Memory B cell (primary cell): ENCODE measurements at regions not wholly inside any gene's neighbourhood (a gene's known extent, or its start where the extent isn't known, plus 50 kb on each side); places are given as distances from the start of the nearest gene placed in this dataset.
"Not testable (repeated sequence)": the region's sequence is repeated elsewhere in the genome, so short reads cannot be mapped to it uniquely, and the experiment has no call there.

ENCODE experiments used
- ATAC-seq: fragments of 150-1000 bp; cut with Tn5 transposase; 2 replicates; pipeline ENCODE4 v1.10.0; 2021; ENCODE audit warnings: low read depth, mild to moderate bottlenecking, moderate library complexity
- DNase-seq, 2 donors: peaks; one replicate each; pipeline ENCODE4 v3.0.0; 2022; ENCODE audit warnings: low spot score in 2 of 2
- H3K27ac Mint-ChIP-seq: one replicate; pipeline ENCODE4 v1.8.0; 2022; ENCODE audit warnings: mild to moderate bottlenecking, moderate library complexity, mixed read lengths
- H3K27me3 Mint-ChIP-seq: one replicate; pipeline ENCODE4 v1.8.0; 2022; ENCODE audit warnings: mixed read lengths
- H3K36me3 Mint-ChIP-seq: one replicate; pipeline ENCODE4 v1.8.0; 2022; ENCODE audit warnings: mild to moderate bottlenecking, mixed read lengths
- H3K4me1 Mint-ChIP-seq: one replicate; pipeline ENCODE4 v1.8.0; 2022; ENCODE audit warnings: mixed read lengths
- H3K4me3 Mint-ChIP-seq: one replicate; pipeline ENCODE4 v1.8.0; 2022; ENCODE audit warnings: mild to moderate bottlenecking, moderate library complexity, mixed read lengths
- H3K9me3 Mint-ChIP-seq: one replicate; pipeline ENCODE4 v1.8.0; 2022; ENCODE audit warnings: mixed read lengths

DNA sequence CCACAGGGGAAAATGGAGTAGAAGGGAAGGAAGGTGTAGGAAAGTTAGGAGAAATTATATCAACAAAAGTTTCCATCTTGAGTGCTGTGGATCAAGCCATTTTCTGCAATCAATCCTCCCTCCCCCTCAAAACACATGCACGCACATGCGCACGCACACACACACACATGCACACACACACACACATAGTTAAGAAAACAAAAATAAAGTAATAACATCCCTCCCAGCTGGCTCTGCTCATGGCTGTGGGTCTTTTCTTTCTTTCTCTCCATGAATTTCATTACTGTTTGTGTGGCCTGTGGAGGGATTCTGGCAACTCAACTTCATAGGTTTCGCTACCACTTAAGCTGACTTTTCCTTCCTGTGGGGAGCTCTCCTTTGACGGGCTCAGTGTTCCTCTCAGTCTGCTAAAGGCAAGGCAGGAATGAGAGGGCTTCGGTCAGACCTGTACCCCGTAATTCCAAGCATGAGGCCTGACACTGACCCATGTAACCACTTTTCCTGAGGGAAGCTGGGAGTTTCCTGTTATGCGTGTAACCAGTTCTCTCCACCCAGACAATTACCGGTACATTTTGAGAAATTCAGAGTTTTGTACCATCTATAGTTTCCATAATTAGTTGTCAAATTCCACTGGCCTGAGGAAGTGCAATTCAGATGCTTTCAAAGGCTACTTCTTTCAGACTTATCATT is 79.8 kb downstream of the ZNF92 start:
- DNase-seq: no peak
- Mint-ChIP-seq H3K27me3 (peaks cover 1% of the 10 kb centered on the region), H3K4me1 (peaks cover 27% of the 10 kb centered on the region), H3K27ac (no peak overlapping the region), H3K9me3 (no peaks in the 10 kb centered on the region), H3K4me3 (no peak overlapping the region), H3K36me3 (no peaks in the 10 kb centered on the region)
- ATAC-seq: no peak

DNA sequence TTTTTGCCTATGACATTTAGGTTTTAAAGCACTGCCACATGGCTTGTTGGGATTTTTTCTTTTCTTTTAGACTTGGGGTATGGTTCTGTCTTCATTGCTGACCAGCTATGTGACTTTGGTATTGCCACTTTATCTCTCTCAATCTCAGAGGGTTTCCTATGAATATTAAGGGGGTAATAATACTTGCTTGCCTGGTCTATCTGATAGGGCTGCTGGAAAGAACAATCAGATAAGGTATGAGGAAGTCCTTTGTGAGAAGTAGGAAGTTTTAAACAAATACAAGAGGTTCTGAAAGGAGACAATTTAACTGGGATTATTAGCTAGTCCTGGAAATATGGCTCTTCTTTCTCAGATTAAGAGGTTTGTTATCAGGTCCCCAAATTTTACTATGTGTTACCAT is 80.8 kb downstream of the ZNF92 start:
- no peak overlapping the region for H3K27ac Mint-ChIP-seq
- peaks cover 25% of the 10 kb centered on the region for H3K4me1 Mint-ChIP-seq
- H3K27me3 Mint-ChIP-seq: peaks cover 1% of the 10 kb centered on the region
- no peaks in the 10 kb centered on the region for H3K36me3 Mint-ChIP-seq
- H3K4me3 Mint-ChIP-seq: no peak overlapping the region
- H3K9me3 Mint-ChIP-seq: no peaks in the 10 kb centered on the region
- ATAC-seq: no peak
- DNase-seq: no peak

DNA sequence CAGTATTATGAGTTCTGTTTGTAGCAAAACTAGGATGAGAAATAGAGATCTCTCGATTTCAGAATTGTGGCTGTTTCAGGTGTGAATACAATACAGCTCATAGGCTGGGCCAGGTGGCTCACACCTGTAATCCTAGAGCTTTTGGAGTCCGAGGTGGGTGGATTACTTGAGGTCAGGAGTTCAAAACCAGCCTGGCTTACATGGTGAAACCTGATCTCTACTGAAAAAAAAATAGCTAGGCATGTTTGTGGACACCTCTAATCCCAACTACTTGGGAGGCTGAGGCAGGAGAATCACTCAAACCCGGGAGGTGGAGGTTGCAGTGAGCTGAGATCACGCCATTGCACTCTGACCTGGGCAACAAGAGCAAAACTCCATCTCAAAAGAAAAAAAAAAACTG is 81.4 kb downstream of the ZNF92 start:
- H3K27me3 Mint-ChIP-seq, H3K27ac Mint-ChIP-seq, H3K9me3 Mint-ChIP-seq, ATAC-seq, H3K36me3 Mint-ChIP-seq, DNase-seq, H3K4me3 Mint-ChIP-seq: not testable (repeated sequence)
- peaks cover 23% of the 10 kb centered on the region for H3K4me1 Mint-ChIP-seq

DNA sequence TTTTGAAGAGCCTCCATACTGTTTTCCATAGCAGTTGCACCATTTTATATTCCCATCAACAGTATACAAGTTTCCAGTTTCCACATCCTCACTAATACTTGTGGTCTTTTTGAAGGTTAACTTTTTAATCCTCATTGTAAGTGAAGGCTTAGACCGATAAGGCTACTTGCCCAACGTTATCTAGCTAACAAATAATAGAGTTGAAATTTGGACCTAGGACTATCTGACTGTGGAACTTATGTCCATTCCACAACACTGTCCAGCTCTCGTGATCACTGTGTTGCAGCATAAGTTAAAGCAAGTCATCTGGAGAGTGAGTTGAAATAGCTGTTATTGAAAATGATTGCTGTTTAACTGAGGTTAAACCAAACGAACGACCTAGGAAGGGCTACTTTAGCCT is 84.0 kb downstream of the ZNF92 start:
- Mint-ChIP-seq H3K27ac (no peak overlapping the region), H3K36me3 (no peaks in the 10 kb centered on the region), H3K4me3 (no peak overlapping the region), H3K4me1 (peaks cover 24% of the 10 kb centered on the region), H3K27me3 (no peaks in the 10 kb centered on the region), H3K9me3 (no peaks in the 10 kb centered on the region)
- no peak for DNase-seq
- no peak for ATAC-seq

DNA sequence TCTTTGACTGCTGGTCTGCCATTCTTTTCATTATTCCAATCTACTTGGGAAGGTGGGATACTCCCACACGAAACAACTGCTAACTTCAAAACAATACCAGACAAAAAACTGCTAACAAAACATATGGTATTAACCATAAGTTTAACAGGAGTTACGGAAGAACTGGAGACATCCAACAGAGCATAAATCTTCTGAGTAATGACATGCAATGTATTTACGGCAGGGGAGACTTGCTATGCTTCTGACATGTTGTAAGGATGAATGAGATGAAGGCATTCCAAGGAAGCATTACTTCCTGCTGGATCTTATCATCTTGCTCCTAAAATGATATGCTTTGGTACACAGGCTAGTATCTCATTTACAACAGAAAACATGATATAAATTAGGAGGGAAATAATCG is 85.8 kb downstream of the ZNF92 start:
- ATAC-seq (no peak), DNase-seq (no peak)
- H3K4me1 Mint-ChIP-seq: peaks cover 17% of the 10 kb centered on the region
- no peak overlapping the region for H3K4me3 Mint-ChIP-seq
- no peaks in the 10 kb centered on the region for H3K27me3 Mint-ChIP-seq
- H3K36me3 Mint-ChIP-seq: no peaks in the 10 kb centered on the region
- H3K27ac Mint-ChIP-seq: no peak overlapping the region
- no peaks in the 10 kb centered on the region for H3K9me3 Mint-ChIP-seq

DNA sequence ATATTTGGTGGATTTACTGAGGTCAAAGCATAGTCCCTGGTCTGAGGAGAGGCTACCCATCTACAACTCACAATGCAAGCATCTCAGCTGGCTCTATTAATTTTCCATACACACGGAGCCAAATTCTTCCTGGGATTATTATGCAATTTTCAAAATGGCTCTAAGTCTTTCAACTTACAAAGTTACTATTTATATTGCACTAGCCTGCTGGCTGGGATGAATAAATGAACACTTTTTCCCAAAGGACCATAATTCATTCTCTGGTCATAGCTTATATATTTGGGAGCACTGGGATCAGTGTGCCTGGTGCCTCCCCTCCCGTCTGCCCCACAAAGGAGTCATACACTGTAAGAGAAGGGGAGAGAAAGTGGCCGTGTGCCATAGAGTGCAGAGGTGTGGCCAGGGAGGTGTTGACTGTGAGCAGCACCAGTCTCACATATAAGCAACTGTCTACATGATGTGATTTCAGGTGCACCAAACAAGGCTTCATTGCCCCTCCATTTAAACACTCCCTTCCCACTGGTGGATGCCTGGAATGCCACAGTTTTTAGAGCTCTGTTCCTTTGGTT is 88.6 kb downstream of the ZNF92 start:
- Mint-ChIP-seq H3K27me3 (no peaks in the 10 kb centered on the region), H3K36me3 (peaks cover 3% of the 10 kb centered on the region), H3K9me3 (peaks cover 3% of the 10 kb centered on the region), H3K4me1 (peaks cover 8% of the 10 kb centered on the region), H3K27ac (peak overlapping the region; percentile 48), H3K4me3 (no peak overlapping the region)
- DNase-seq: no peak
- no peak for ATAC-seq

DNA sequence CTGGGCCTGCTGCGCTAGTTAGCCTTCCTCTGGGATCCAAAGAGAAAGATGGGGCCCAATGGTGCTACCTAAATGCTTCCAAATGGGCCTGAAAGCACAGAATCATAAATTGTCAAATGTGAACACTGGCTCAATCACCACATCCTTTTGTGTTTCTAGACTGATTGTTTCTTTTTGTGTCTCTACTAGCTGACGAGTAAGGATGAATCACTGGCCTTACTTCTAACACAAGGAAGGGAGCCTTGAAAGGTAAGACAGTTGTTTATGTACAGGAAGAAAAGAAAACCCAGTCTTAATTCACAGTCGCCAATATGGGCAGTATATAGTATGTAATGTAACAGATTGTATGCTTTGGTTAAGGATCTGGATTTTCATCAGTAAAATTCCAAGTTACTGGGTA is 89.5 kb downstream of the ZNF92 start:
- ATAC-seq (no peak), DNase-seq (no peak)
- H3K4me1 Mint-ChIP-seq: peaks cover 15% of the 10 kb centered on the region
- peaks cover 10% of the 10 kb centered on the region for H3K9me3 Mint-ChIP-seq
- H3K27me3 Mint-ChIP-seq: no peaks in the 10 kb centered on the region
- no peak overlapping the region for H3K4me3 Mint-ChIP-seq
- peaks cover 9% of the 10 kb centered on the region for H3K36me3 Mint-ChIP-seq
- peak overlapping the region; percentile 48 for H3K27ac Mint-ChIP-seq

DNA sequence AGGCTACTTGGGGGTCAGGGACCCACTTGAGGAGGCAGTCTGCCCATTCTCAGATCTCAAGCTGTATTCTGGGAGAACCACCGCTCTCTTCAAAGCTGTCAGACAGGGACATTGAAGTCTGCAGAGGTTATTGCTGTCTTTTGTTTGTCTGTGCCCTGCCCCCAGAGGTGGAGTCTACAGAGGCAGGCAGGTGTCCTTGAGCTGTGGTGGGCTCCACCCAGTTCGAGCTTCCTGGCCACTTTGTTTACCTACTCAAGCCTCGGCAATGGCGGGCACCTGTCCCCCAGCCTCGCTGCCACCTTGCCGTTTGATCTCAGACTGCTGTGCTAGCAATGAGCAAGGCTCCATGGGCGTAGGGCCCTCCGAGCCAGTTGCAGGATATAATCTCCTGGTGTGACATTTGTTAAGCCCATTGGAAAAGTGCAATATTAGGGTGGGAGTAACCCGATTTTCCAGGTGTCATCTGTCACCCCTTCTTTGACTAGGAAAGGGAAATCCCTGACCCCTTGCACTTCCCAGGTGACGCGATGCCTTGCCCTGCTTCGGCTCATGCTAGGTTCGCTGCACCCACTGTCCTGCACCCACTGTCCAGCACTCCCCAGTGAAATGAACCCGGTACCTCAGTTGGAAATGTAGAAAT is 96.4 kb downstream of the ZNF92 start:
- Mint-ChIP-seq H3K9me3 (peaks cover 37% of the 10 kb centered on the region), H3K4me3 (peak overlapping the region; percentile 18), H3K4me1 (peaks cover 41% of the 10 kb centered on the region), H3K36me3 (peaks cover 36% of the 10 kb centered on the region)
- DNase-seq, H3K27ac Mint-ChIP-seq, ATAC-seq, H3K27me3 Mint-ChIP-seq: not testable (repeated sequence)

DNA sequence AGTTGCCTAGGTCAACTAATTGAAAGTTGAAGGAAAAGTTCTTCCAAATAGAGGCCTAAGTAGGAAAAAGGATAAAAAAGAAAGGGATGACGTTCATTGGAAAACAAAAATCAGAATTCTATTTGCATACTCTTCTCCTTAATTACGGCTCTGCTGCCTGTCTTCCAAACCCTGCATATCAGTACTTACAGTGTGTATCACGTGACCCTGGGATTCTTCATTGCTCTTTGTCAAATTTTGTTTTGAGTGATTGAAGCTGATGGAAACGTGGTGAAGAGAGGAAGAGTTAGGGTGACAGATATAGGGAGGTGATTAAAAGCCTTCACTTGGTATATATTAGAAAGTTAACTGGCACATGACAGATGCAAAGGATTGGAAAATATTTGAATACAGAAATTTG is 97.9 kb downstream of the ZNF92 start:
- H3K4me1 Mint-ChIP-seq: peaks cover 56% of the 10 kb centered on the region
- DNase-seq (no peak), ATAC-seq (no peak)
- H3K4me3 Mint-ChIP-seq: no peak overlapping the region
- H3K27ac Mint-ChIP-seq: no peak overlapping the region
- peaks cover 41% of the 10 kb centered on the region for H3K36me3 Mint-ChIP-seq
- H3K27me3 Mint-ChIP-seq: no peaks in the 10 kb centered on the region
- peaks cover 38% of the 10 kb centered on the region for H3K9me3 Mint-ChIP-seq

DNA sequence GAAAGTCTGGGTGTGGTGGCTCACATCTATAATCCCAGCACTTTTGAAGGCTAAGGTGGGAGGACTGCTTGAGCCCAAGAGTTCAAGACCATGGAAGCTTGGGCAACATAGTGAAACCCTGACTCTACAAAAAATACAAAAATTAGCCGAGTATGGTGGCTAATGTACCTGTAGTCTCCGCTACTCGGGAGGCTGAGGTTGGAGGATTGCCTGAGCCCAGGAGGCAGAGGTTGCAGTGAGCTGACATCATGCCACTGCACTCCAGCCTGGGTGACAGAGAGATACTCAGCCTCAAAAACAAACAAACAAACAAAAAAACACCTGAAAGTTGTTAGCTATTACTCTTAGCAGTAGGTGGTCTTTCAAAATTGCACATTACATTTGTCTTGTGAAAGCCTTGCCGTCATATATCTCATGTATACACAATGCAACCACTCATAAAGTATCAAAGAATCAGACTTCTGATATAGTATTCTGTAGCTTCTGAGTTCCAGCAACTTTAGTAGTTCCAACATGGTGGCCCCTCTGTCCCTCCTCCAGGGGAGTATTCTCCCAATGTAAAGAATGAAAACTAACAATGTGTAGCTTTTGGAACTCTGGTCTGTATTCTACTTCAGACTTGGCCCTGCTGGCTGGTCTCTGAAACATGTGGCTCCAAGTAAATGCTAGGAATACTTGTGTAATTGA is 101.5 kb downstream of the ZNF92 start:
- Mint-ChIP-seq H3K9me3 (peaks cover 33% of the 10 kb centered on the region), H3K4me3 (peak overlapping the region; percentile 87), H3K27ac (peak overlapping the region; percentile 96), H3K4me1 (peaks cover 62% of the 10 kb centered on the region), H3K36me3 (peaks cover 49% of the 10 kb centered on the region), H3K27me3 (no peaks in the 10 kb centered on the region)
- no peak for DNase-seq
- peak; percentile 4 for ATAC-seq

DNA sequence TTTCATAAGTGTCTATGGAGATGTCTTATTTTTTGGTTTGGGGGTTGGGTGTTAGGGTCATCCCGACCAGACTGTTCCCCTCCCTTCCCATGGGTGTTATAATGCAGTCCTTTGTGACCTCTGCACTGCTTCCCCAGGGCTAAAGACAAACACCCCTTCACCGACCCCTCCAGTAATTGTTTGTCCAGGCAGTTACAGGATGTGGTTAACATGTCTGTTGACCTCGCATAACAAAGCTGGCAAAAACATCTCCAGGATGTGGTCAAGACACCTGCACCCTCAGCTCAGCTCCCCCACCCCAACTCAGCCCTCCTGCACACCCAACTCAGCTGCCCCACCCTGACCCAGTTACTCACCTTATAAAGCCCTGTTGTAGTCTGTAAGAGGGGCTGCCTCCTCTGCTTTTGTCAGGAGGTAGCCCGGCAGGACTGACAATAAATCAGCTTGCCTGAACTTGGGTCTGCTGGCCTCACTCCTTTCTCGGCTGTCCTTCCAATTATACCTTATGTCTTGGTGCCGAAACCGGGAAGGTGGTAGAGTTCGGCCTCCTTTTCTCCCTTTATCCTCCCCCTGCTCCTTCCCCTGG is 102.2 kb downstream of the ZNF92 start:
- Mint-ChIP-seq H3K27me3 (no peaks in the 10 kb centered on the region), H3K27ac (peak overlapping the region; percentile 96), H3K9me3 (peaks cover 31% of the 10 kb centered on the region), H3K4me3 (peak overlapping the region; percentile 87), H3K36me3 (peaks cover 50% of the 10 kb centered on the region), H3K4me1 (peaks cover 63% of the 10 kb centered on the region)
- peak; percentile 90 for ATAC-seq
- DNase-seq: peak; percentile 16 to 37

DNA sequence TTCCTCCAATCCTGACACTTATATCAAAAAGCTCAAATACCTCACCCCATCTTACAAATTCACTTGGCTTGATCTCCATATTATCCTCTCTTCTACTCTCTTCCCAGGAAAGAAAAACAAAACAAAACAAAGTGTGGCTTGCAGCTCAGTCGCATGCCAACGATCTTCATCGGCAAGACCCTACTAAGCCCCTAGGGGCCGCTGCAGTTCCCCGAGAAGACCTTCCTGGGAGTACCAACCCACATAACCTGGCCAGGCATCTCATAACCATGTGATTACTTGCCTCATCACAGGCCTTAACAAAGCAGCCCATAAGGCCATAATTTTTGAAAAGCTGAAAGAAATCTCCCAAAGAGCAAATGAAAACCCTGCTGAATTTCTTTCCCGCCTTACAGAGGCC is 103.7 kb downstream of the ZNF92 start:
- H3K4me1 Mint-ChIP-seq: peaks cover 59% of the 10 kb centered on the region
- peak overlapping the region; percentile 96 for H3K27ac Mint-ChIP-seq
- no peak for ATAC-seq
- peaks cover 54% of the 10 kb centered on the region for H3K36me3 Mint-ChIP-seq
- no peak for DNase-seq
- peaks cover 32% of the 10 kb centered on the region for H3K9me3 Mint-ChIP-seq
- no peaks in the 10 kb centered on the region for H3K27me3 Mint-ChIP-seq
- H3K4me3 Mint-ChIP-seq: peak overlapping the region; percentile 87

DNA sequence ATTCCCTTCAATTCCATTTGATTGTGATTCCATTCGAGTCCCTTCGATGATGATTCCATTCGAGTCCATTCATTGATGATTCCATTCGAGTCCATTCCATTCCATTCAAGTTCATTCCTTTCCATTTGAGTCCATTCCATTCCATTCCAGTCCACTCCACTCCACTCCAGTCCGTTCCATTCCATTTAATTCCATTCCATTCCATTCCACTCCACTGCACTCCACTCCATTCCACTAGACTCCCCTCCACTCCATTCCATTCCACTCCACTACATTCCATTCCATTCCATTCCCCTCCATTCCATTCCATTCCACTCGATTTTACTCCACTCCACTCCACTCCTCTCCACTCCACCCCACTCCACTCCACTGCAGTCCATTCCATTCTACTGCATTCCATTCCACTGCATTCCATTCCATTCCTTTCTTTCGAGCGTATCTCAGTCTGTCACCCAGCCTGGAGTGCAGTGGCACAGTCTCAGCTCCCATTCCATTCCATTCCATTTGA is 115.7 kb downstream of the ZNF92 start:
- H3K27me3 Mint-ChIP-seq: no peaks in the 10 kb centered on the region
- DNase-seq: no peak
- H3K36me3 Mint-ChIP-seq: peaks cover 14% of the 10 kb centered on the region
- H3K9me3 Mint-ChIP-seq: peaks cover 14% of the 10 kb centered on the region
- peaks cover 3% of the 10 kb centered on the region for H3K4me1 Mint-ChIP-seq
- H3K4me3 Mint-ChIP-seq: no peak overlapping the region
- H3K27ac Mint-ChIP-seq: peak overlapping the region; percentile 17
- ATAC-seq: no peak

DNA sequence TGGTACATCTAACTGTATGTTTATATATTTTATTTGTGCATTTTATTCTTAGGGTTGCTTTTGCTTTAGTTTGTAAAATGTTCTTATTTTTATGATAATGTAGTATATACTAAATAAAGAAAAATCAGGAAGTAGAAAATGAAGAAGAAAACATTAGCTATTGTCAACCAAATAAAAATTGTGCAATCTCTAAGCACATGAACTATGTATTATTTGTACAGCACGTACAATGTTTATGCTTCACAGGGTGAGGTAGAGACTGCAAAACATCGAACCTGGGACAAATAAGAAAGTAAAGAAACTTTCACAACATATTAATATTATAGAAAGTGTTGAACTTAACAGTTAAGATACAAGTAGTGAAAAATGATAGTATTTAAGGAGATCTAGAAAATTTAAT is 123.0 kb downstream of the ZNF92 start:
- not testable (repeated sequence) for H3K27me3 Mint-ChIP-seq, H3K4me1 Mint-ChIP-seq, H3K4me3 Mint-ChIP-seq, H3K27ac Mint-ChIP-seq, H3K36me3 Mint-ChIP-seq, H3K9me3 Mint-ChIP-seq, ATAC-seq, DNase-seq
